Skin of body (tissue), 1 donor: ENCODE measurements at regions not wholly inside any gene's neighbourhood (a gene's known extent, or its start where the extent isn't known, plus 50 kb on each side); places are given as distances from the start of the nearest gene placed in this dataset.

ENCODE experiments used
- DNase-seq: peaks from one replicate; lab custom pipeline; 2025; lab: John Stamatoyannopoulos, UW

- DNase-seq = no peak
Observed at GRCh38 chr12:18207266-18207665, 54.1 kb upstream of the PIK3C2G start.

DNA sequence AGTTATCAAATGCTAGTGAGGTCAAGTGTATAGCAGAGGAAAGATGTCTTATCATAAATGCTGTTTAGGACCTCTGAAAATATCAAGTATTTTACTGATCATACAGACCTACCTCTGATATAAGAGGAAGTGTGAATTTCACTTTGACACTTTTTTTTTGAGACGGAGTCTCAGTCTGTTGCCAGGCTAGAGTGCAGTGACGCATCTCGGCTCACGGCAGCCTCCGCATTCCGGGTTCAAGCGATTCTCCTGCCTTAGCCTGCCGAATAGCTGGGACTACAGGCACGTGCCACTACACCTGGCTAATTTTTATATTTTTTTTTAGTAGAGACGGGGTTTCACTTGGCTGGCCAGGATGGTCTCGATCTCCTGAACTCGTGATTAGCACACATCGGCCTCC, 55.1 kb upstream of the PIK3C2G start:
- no peak for DNase-seq

GRCh38 chr12:18204053-18204452, 57.3 kb upstream of the PIK3C2G start:
- no peak for DNase-seq

DNA sequence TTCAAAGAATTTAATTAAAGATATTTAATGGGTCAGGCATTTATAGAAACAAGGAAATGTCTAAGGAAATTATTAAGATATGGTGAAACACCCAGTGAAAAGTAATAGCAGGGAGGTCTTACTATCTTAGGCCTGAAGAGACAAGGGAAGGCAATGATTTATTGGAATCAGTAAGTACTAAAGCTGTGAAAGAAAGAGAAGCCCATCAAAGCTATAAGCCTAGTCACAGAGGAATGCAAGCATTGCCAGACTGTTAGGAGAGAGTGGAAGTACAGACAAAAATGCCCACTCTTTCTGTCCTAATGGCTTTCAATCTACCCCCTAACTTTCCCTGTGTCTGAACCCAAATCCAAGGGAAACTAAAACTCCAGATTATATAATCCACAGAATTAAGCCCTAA, 69.2 kb upstream of the PIK3C2G start:
- no peak for DNase-seq

DNA sequence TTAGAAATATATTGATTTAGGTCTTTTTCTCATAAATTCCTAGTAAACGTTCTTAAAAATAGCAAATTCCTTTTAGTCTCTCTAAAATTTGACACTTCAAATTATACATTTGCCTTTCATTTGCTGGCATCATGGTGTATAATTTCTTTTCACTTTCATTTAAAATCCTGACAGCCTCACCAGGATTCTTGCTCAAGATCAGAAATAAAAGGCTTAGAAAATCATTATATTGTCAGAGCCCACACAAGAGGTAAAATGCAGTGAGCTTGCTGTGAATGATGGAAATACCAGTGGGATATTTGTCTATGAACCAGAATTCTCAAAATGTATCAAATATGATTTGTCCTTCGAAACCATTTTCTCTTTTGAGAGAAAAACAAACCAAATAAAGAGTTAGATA, 78.2 kb upstream of the PIK3C2G start:
- DNase-seq = no peak

- peak; percentile 0 for DNase-seq
Observed at GRCh38 chr12:18171571-18171970, 81.6 kb upstream of the RERGL start.

- DNase-seq = no peak
Observed at GRCh38 chr12:18168016-18168415, 78.0 kb upstream of the RERGL start.

- no peak for DNase-seq
Observed at GRCh38 chr12:18165889-18166288, 75.9 kb upstream of the RERGL start.

DNA sequence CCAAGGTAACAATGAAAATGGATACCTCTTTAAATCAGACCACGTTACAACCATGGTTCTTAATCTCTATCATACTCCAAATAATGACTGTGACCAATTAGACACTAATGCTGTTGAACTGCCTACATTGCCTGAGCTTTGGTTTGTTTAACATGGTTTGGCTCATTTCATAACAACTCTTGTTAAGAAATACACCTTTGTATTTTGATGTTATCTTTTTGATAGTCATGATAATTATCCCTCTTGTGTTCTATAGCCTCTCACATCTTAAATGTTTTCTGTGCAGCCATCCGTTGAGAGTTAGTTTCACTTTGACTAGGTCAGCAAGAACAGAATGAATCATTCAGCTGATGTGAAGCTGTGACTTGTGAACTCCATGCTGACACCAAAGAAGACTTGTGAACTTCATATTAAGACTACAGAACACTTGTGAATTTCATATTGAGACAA, 75.5 kb upstream of the RERGL start:
- peak; percentile 0 for DNase-seq

GRCh38 chr12:18160901-18161300, 70.9 kb upstream of the RERGL start:
- no peak for DNase-seq

- no peak for DNase-seq
Observed at GRCh38 chr12:18158774-18159557, 69.0 kb upstream of the RERGL start.

GRCh38 chr12:18153826-18154225, 63.8 kb upstream of the RERGL start:
- no peak for DNase-seq

DNA sequence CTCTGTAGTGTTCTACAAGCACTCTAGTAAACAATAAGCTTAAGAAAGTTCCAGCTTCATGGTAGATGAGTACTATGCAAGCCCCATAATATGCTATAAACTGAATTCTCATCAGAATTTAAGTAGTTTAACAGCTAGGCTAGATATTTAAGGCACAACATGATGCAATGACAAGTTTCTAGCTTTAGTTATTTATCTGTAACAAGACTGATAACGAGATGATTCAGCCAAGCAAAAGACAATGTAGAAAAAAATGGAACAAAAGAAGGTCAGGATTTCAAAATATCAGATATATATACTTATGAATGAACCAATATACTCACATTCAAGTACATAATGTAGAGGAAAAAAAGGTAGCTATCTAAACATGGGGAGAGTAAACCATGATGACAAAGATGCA, 61.0 kb upstream of the RERGL start:
- DNase-seq = no peak

- no peak for DNase-seq
Observed at GRCh38 chr12:18148961-18149360, 59.0 kb upstream of the RERGL start.

GRCh38 chr12:18146363-18146762, 56.4 kb upstream of the RERGL start:
- no peak for DNase-seq

DNA sequence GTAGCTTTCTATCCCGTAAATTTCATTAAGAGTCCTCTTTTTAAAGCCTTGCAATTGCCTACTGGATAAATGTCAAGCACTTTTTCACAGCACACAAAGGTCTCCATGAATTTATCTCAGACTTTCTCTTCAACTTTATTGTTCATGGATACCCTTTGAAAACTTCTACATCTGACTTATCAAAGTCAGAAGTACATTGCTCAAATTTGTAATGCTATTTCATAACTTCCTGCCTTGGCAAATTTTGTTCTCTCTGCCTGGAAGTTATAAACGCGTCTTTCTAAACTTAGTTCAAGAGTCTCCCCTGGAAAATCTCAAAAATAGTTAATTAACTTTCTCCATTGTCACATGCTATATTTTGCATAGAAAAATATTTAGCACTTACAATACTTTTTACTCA, 55.9 kb upstream of the RERGL start:
- no peak for DNase-seq

DNA sequence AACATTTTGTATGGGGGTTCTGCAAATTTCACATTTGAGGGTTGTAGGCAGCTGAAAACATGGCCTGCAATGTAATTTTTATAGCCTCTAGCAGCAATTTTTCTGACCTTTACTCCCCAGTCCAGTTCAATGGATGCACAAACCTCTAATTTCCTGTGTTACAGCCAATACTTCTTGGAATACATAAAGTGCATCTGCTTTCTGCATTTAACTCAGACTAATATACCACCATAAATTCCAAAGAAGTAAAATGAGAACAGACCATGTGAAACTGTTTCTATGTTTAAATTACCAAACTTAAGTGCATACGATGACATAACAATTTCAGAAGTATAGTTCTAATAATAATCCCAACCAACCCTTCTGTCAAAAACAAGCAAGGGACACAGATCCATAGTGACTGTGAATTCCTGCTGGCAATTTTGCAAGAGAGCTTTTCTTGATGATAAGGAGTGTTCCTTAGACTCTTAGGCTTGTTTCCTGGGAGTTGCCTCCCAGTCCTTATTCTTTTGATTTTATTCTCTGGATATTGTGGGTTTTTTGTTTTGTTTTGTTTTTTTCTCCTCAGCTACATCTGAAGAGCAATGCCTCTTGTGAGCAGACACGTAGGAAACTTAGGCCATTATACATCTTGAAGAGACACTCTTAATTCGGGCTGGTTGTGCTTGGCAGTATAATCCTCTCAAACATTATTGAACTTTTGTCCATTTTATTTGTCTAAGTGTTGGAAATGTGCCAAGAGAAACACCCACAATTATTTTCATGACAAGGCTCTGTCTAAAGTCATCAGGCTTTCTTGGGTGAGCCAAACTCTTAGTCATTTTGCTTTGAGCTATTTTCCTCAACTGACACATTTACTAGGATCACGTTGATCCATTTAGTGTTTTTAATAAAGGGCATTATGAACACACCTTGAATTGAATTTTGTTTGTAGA, 51.3 kb upstream of the RERGL start:
- no peak for DNase-seq

DNA sequence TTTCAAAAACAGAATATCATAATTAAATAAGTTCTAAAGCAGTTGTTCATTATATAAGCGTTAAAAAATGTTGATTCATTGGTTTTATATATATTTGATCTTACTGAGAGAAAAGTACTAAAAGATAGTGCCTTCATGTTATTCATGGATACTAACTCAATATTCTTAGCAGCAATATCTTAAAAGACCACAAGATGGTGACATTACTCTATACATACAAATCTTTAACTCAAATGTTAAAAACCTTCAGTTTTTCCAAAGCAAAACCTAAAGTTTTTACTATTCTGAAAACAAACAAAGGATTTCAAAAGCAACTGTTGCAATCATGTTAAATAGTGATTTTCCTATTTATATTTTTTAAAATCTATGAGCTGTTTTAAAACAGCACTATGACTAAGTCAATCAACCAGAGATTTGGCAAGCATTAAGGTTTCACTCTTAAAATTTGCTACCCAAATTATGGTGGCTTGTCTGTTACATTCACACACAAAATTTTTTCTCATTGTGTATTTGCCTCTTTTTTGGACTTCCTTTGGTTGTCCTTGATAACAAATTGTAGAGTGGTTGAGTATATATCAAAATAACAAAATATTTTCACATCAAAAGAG, 50.1 kb upstream of the RERGL start:
- DNase-seq = peak; percentile 39
